DMS153 treated with DMSO at 0.1 percent for 48 hours (cell line): ENCODE measurements at regions not wholly inside any gene's neighbourhood (a gene's known extent, or its start where the extent isn't known, plus 50 kb on each side); places are given as distances from the start of the nearest gene placed in this dataset.

Experiments
- DNase-seq: peaks from one replicate; lab custom pipeline; 2025; ENCODE audit not compliant: unreplicated experiment; lab: John Stamatoyannopoulos, UW

DNA sequence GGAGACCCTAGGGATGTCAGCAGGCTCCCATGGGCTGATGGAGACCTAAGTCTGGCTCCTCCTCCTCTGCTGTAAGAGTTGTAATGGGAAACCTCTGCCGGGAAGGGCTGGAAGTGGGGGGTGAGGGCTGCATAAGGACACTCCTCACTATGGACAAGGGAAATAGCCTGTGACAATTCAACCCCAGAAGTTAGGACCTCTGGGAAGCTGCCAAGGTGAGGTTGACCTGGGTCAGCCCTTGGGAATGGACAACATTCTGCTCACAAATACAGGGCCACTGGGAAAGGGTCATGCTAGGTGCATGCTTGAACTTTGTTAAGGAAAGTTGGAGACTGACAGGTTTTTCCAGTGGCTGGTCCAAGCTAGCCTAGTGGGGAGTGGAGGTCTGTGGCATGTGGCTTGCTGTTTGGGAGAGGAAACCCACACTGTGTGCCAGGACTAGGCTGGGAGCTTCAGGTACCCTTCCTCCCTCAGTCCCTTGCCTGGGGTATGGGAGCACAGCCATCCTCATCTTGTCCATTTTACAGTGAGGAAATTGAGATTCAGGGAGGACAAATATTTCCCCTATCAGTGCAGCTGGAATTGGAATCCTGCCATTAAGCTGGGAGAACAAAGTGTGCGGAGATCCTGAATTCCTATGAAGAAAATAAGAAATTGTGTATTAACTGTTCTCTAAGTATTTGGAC lies 190.4 kb downstream of the SALL1 start:
- DNase-seq, result no peak

DNA sequence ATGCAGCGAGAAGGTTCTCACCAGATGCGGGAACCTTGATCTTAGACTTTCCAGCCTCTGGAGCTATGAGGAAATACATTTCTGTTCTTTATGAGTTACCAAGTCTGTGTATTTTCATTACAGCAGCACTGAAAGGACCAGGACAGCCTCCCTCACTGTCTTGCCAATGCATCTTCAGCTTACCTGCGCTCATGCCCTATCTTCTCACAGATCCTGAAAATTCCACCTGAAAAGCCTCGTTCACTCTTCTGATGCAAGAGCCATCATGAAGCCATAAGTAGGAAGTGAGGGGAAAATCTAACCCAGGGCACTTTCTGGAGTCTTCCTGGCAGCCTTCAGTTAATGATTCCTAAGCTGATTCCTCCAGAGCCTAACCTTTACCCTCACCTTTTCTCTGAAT lies 194.0 kb downstream of the SALL1 start:
- no peak for DNase-seq

DNA sequence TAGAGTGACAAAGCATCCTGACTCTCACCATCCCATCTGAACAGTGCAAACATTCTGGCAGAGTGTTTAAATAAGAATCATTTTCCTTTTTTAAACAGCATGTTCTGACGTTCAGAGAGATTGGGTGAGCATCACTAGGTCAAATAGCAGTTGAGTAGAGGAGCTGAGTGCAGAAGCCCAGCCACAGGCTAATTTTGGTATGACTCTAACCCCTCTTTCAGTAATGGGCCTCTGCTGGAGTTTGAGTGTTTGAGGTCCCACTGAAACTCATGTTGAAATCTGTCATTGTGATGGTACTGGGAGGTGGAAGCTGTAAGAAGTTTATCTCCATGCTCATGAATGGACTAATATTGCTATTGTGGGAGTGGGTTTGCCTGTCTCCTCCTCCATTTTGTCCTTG lies 194.4 kb downstream of the SALL1 start:
- DNase-seq, result no peak

DNA sequence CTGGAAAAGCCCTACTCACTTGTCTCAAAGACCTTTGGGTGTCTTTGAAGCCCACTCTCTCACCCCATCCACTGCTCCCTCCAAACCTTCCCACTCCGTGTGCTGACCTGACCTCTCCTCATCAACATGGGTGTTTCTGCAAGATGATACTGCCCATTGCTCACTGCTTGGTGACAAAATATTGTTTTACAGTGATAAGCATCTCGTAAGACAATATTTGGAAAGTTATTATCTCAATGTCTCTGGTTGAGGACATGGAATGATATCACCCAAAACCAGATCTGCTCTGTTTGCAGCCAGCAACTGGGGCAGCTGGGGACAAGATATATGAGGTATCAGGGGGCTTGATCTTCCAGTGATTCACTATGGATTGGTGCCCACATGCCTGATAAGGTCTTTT lies 195.8 kb downstream of the SALL1 start:
- no peak for DNase-seq

DNA sequence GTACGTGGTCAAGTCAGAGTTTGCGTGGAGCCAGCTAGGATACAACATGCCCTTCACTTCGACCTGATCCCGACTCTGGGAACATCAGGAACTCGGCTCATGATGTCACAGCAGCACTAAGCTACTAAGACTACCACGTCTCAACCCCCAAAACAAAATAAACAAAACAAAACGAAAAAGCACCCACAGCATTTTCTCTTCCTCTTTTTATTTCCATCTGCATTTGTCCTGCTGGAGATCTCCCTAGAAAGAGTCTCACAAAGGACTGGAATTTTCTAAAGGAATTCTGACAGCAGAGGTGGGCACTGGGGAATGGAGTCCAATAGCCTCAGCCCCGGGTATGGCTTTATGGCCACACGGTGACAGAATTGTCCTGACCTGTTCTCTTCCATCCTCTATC lies 196.6 kb downstream of the SALL1 start:
- DNase-seq, result no peak

DNA sequence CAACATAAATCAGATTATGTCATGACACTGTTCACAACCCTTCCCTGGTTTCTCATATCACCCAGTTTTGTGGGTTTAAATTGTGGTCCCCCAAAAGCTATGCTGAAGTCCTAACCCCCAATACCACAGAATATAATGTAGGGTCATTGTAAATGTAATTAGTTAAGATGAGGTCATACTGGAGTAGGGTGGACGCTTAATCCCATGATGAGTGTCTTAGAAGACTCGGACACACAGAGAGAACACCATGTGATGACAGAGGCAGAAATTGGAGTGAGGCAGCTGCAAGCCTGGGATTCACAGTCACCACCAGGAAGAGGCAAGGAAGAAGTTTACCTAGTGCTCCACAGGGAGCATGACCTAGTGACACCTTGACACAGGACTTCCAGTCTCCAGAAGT lies 197.8 kb downstream of the SALL1 start:
- no peak for DNase-seq

DNA sequence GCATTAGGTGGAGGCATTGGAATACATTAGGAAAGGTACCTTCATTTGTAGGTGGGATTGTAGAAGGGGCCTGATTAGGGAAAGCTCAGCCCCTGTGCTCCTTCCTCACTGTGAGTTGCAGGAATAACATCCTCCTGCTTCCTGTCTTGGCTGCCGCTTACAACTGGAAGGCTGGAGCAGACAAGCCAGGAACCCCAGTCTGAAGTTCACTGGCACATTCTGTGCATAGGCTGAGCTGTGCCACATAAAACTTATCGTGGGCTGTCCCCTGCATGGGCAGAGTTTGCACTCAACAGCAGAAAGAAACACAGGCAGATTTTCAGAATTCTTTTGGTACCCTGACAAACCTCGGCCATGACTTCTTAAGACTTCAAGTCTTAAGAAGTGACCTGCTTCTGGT lies 200.1 kb downstream of the SALL1 start:
- no peak for DNase-seq

DNA sequence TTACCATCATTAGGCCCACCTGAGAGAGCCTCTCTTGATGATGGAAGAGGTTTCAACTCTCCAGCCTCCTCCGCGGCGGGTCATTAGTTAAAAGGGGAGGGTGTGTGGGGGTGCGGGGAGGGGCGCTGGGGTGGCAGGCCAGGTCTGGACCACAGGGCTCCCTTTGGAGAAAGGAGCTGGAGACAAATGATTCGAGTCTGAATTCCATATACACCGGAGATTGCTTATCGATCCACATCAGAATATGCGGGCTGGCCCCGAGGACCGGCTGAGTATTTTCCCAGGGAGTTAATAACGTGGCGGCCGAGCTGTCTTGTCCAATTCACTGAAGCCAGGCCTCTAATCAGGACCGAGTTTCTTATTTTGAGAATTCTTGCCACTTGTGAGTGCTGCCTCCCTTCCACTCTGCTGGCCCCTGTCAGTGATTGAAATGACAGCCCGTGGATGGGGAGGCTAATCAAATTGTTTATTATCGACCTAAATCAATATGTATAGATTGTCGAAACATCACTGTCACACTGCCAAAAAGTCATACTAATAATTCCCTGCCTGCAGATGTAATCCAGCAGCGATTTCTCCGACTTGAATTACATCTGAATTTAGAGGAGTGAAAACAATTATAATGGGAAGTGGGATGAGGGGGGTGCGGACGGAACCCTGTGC lies 202.7 kb downstream of the SALL1 start:
- no peak for DNase-seq

DNA sequence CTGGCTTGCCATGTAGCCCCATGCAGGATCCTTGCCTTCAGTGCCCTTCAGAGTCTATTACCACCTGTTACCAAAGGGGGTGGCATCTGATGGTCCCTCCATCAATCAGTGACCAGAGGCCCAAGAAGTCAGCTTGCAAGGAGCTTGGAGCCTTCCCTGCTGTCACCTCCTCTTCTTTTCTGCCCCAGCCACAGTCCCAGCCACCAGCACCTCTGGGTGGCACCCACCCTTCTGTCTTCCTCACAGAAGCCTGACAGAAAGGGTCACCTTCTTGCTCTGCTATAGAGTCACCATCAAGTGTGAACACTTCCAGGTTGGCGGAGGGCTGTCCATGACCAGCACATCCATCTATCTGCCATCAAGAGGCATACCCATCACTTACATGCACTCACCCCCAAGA lies 203.2 kb downstream of the SALL1 start:
- DNase-seq, result no peak

DNA sequence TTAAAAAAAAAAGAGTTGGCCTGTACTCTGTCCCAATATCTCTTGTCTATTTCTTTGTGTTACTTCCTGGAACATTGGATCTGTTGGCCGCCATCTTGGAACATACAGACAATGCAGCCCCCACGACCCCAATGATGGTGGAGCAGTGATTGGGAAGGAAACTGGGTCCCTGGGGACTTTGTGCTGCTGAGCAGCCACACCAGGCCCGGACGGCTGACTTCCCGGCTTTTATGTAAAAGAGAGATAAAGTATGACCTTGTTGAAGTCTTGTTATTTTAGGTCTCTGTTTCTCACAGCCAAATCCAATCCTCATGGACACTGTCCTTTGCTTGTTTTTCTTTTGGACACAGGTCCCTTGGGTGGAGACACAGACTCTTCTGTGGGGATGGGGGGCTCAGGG lies 204.5 kb downstream of the SALL1 start:
- DNase-seq, result no peak

DNA sequence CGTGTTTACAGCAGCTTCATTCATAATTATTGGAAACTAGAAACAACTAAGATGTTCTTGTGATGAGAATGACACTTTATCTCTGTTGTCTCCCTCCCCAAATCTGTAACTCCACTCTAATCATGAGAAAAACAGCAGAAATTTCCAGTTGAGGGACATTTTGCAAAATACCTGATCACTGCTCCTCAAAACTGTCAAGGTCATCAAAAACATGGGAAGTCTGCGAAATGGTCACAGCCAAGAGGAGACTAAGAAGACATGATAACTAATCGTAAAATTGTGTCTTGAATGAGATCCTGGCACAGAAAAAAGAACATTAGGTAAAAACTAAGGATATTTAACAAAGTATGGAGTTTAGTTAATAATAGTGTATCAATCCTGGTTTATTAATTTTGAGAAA lies 204.2 kb downstream of the CYLD start:
- DNase-seq, result no peak

DNA sequence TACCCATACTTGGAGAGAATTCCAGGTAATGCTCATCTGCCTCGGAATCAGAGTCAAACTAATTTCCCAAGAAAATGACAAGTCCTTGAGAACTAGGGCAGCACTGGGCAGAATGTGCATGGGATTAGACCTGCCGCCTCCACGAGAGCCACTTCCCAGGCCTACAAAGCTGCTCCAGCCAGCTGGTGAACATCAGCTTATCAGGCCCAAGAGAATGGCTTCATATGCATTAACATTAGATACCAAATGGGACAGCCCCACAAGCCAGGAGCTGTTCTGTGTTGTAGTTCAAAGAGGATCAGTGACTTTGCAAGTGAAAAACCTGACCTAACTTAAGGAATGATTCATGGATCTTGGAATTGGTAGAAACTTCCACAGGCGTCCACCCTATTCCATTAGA lies 203.3 kb downstream of the CYLD start:
- DNase-seq, result no peak

DNA sequence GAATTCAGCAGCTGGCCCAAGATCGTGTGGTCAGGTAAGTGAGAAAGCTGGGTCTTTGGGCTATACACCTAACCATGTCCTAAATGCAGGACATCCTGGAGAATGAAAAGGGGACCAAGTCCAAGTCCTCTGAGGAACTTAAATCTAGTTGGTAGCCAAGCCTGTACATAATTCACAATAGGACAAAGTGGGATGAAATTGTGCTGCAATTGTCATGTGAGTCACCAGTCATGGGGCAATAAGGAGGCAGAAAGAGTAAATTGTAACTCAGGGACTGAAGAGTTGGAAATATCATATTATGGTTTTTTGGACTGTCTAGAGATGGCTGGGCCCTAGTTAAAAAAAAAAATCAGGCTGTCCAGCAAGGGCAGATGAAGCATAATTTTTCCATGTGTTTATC lies 202.6 kb downstream of the CYLD start:
- DNase-seq, result no peak

DNA sequence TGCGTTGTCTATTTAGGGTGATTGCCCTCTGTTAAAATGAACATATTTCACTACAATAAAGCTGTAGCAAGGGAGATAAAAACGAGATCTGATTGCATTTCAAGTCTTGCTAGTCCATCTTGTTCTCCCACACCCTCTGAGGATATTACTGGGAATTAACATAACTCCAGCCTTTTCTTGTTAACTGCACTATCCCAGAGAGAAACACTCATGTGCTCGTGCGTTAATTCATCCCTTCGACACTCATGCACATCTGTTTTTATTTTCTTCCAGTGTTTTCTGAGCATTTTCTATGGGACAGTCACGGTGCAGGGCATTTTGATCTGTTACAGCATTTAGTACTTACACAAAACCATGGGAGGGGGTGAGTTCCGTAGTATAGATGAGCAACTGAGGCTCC lies 202.1 kb downstream of the CYLD start:
- DNase-seq, result no peak

DNA sequence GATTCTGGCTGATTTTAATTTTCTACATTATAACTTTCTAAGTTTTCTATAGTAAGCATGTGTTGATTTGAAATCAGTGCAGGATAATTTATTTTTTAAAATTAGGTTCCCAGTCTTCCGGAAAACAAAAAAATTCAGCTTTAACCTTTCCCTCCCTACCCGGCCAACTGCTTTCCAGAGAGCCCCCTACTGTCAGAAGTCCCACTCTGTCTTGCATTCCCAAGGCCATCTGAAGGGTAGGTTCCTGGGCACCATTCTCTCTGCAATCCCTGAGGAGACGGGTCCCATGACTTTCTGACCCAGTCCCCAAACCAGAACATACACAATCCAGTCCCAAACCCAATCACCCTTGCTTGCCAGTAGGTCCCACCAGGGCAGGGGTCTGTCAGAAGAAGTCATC lies 200.3 kb downstream of the CYLD start:
- DNase-seq, result no peak

DNA sequence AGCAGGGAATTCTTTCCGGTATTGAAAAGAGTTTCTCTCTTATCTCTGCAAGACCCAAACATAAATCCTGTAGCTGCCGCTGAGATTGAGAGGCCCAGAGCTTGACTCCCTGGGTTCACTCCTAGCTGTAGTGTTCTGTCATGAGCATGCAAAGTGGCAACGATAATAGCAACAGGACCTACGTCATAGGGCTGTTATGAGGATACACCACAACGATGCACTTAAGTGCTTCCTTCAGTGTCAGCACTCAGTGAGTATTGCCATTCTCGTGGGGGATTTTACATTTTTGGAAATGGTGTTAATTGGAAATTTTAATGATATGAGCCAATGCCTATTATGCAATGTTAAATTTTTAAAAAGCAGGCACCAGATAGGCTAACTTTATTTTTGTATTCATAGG lies 199.8 kb downstream of the CYLD start:
- DNase-seq, result no peak

DNA sequence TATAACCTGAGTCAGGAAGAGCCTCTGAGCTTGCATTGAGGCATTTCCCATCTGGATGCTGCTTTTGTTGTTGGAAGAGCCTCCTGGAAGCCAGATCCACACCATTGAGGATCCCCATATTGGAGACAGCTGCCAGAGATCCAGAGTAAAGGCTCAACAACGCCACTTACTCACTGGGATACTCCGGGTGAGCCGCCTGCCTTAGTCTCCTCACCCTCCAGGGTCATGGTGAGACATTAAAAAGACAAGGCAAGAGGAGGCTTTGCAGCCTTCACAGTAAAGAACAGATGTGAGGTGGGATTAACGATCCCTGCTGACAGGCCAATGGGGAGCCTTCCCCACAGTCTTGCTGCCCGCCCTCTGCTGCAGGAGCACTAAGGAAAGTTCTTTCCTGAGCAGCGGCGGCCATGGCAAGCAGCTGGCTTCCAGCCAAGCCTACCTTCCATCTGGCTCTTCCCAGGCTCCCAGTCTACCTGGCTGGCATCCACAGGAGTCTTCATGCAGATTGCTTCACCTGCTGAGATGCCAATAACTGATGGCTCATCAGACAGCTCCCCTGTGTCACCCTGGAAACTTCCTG lies 198.5 kb downstream of the CYLD start:
- DNase-seq, result no peak

DNA sequence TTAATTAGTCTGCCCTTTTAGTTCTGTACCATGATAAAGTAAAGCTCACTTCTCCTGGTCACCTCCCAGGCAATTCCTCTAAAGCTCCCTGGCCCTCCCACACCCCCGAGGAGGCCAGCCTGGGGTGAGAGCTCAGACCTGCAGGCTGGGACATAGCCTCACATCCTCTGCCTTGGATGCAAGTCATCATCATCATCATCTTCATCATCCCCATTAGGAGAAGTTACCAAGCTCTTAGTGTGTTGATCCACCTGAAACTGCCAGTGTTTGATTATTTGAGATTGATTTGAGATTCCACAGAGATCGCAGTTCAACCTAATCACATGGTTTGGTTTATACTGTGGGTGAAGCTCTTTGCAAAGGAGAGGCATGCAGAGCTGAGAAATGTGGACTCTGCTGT lies 197.5 kb downstream of the CYLD start:
- no peak for DNase-seq

DNA sequence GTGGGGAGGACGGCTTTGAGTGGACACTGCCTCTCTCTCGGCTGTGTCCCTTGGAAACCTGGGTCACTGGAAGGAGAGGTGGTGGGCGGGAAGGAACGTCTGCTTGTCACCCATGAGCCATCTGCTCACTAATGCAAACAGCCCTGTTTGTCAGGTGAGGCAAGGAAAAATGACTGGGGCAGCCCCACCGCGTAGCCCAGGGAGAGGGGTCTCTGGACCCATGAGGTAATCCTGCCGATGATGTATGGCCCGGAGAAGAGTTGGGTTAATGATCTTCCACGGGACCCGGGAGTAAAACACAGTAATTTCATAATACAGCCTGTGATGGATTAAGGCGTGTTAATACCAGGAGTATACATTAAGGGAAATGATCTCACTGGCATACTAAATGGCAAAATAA lies 197.0 kb downstream of the CYLD start:
- DNase-seq, result no peak

DNA sequence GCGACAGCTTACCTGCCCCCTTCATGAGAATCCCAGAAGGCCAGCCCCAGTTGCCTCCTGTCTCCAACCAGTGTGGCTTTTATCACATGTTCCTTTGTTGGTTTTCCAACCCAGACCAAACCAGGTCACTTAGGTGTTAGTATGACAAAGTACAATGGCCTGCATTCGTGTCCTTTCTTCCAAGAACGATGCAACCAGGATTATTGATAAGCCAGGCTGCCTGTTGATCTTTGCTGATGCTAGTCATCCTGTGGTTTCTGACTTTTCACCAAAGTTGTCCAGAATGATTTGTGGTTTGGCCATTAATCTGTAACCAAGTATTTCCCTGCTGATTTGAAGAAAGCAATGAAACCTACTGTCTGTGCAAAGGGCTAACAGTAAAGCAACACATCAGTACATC lies 191.4 kb downstream of the CYLD start:
- DNase-seq, result no peak

DNA sequence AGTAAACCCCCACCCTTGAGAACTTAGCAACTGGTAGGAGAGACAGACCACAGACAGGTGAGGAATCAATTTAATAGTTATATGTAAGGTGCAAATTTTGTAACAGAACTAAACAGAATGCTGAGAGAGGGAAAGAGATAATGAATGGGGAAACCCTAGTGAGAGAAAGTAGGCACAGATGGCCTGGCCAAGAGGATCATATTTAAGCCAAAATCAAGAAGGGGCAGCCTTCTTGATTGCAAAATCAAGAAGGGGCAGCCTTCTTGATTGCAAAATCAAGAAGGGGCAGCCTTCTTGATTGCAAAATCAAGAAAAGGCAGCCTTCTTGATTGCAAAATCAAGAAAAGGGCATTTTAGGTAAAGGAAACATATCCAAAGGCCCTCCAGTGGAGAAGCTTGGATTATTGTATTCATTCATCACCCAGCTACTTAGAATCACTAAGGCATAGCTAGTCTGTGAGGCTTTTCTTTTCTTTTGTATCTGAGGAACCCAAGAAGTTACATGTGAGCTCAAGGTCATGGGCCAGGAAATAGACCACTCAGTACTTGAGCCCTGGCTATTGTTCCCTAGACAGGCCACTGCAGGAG lies 190.6 kb downstream of the CYLD start:
- DNase-seq, result no peak

DNA sequence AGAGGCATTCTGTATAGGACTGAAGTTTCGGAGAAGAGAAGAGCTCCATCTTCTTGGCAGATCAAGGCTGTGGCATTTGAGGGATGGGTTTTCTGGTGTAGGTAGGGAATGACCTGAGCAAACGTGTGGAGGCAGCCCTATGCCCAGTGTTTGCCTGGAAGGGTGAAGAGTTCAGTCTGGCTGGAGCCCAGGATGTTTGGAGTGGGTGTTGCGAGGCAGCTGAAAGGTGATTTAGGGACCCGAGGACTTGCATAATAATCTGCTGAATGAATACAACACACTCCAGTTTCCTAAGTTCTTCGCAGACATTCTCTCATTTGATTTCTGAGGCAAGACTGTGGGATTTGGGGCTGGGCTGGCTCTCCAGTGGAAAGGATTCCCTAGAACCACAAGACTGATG lies 186.2 kb downstream of the CYLD start:
- no peak for DNase-seq
